Caco-2 (cell line): ENCODE measurements at regions not wholly inside any gene's neighbourhood (a gene's known extent, or its start where the extent isn't known, plus 50 kb on each side); places are given as distances from the start of the nearest gene placed in this dataset.

ENCODE experiments used
- BruUV-seq: library from RNA; stranded (reverse); fragments of 400-500 nt; replicated peaks from 2 replicates; lab custom pipeline; 2021; lab: Mats Ljungman, UMichigan
- CTCF ChIA-PET: fragments of 300-600 bp; sonication (Branson Sonifier 250); formaldehyde crosslinking; loops from one replicate; lab custom pipeline; 2022; ENCODE audit warnings: antibody characterized with exemption; lab: Charles Lee
- POLR2A ChIA-PET: fragments of 300-600 bp; sonication (Branson Sonifier 250); formaldehyde crosslinking; loops from one replicate; lab custom pipeline; 2022; ENCODE audit warnings: antibody characterized with exemption; lab: Charles Lee
- DNase-seq, 2 experiments: peaks; one replicate each; pipeline versions ENCODE4 v3.0.0 to v3.0.0-alpha.2; 2020 to 2022
- H3K27me3 ChIP-seq: replicated peaks from 2 replicates; pipeline ENCODE4 v1.6.0; 2011; ENCODE audit warnings: low read length; ENCODE audit not compliant: control insufficient read depth, insufficient read depth
- H3K36me3 ChIP-seq: 2 replicates; pipeline ENCODE4 v1.5.1; 2011; ENCODE audit warnings: low read length; ENCODE audit not compliant: control insufficient read depth, insufficient read depth
- H3K4me1 ChIP-seq: fragments of 250-450 bp; sonication (Bioruptor Pico); 2 replicates; pipeline ENCODE4 v1.5.1; 2020; ENCODE audit warnings: mild to moderate bottlenecking
- H3K4me3 ChIP-seq: 2 replicates; pipeline ENCODE4 v1.5.1; 2011; ENCODE audit warnings: low read depth, mild to moderate bottlenecking, control low read depth, low read length
- H3K9me3 ChIP-seq: fragments of 250-450 bp; sonication (Bioruptor Pico); 2 replicates; pipeline ENCODE4 v1.5.1; 2020; ENCODE audit warnings: mild to moderate bottlenecking, moderate library complexity
- H3K27ac Mint-ChIP-seq: one replicate; pipeline ENCODE4 v1.8.0; 2022; ENCODE audit warnings: mixed read lengths; ENCODE audit not compliant: unreplicated experiment
- H3K27me3 Mint-ChIP-seq: one replicate; pipeline ENCODE4 v1.8.0; 2022; ENCODE audit warnings: mixed read lengths; ENCODE audit not compliant: insufficient read depth, unreplicated experiment
- H3K36me3 Mint-ChIP-seq: one replicate; pipeline ENCODE4 v1.8.0; 2022; ENCODE audit warnings: mild to moderate bottlenecking, mixed read lengths; ENCODE audit not compliant: insufficient read depth, unreplicated experiment
- H3K4me1 Mint-ChIP-seq: one replicate; pipeline ENCODE4 v1.8.0; 2022; ENCODE audit warnings: low read depth, mixed read lengths; ENCODE audit not compliant: unreplicated experiment
- H3K4me3 Mint-ChIP-seq: one replicate; pipeline ENCODE4 v1.8.0; 2022; ENCODE audit warnings: mild to moderate bottlenecking, moderate library complexity, mixed read lengths; ENCODE audit not compliant: unreplicated experiment
- H3K9me3 Mint-ChIP-seq: one replicate; pipeline ENCODE4 v1.8.0; 2022; ENCODE audit warnings: mixed read lengths; ENCODE audit not compliant: unreplicated experiment
- intact Hi-C: fragments of 100-400 bp; cut with micrococcal nuclease; formaldehyde crosslinking; loops from one replicate; pipeline ENCODE4 v1.10.0; 2022; ENCODE audit not compliant: unreplicated experiment
- TF ChIP-seq, protein P1 (sequence below), 2 experiments: fragments of 200-600 bp in 1 of 2; IDR thresholded peaks; 1 replicate in 1 of 2; 2 replicates in 1 of 2; pipeline versions ENCODE4 v1.5.1 to v1.8.0; 2011 to 2022; ENCODE audit warnings: antibody characterized with exemption in 1 of 2, control low read depth in 1 of 2, inconsistent platforms in 1 of 2, low read depth in 1 of 2, low read length in 1 of 2, mild to moderate bottlenecking in 1 of 2, moderate library complexity in 1 of 2; ENCODE audit not compliant: insufficient read depth in 1 of 2, severe bottlenecking in 1 of 2, unreplicated experiment in 1 of 2

DNA sequence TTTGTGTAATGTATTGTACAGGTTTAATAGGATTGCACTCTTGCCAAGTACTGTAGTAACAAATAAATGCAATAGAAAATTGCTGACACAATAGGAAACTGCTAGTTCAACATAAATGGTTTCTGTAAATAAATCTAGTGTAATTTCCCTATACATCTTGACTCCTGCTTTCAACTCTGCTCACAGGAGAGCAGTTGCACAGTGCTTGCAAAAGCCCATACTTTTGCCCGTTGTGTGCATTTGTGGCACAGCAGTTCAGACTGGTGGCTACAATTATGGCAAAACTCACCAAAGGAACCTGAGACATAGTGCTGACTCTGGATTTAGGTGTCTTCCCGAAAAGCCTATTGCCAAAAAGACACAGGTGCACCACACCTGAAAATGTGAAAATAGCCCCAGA, 953.3 kb upstream of the SLC35B3 start:
- TF ChIP-seq, protein P1, sequence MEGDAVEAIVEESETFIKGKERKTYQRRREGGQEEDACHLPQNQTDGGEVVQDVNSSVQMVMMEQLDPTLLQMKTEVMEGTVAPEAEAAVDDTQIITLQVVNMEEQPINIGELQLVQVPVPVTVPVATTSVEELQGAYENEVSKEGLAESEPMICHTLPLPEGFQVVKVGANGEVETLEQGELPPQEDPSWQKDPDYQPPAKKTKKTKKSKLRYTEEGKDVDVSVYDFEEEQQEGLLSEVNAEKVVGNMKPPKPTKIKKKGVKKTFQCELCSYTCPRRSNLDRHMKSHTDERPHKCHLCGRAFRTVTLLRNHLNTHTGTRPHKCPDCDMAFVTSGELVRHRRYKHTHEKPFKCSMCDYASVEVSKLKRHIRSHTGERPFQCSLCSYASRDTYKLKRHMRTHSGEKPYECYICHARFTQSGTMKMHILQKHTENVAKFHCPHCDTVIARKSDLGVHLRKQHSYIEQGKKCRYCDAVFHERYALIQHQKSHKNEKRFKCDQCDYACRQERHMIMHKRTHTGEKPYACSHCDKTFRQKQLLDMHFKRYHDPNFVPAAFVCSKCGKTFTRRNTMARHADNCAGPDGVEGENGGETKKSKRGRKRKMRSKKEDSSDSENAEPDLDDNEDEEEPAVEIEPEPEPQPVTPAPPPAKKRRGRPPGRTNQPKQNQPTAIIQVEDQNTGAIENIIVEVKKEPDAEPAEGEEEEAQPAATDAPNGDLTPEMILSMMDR (IDR thresholded peaks at IDR 0.05; ENCODE audit: insufficient read depth in 1 of 2, low read depth in 1 of 2, low read length in 1 of 2, severe bottlenecking in 1 of 2, unreplicated experiment in 1 of 2), result no peak
- Histone ChIP-seq H3K9me3 (no peaks in the 10 kb centered on the region), H3K4me1 (no peaks in the 10 kb centered on the region), H3K27me3 (no peaks in the 10 kb centered on the region), H3K36me3 (no peaks in the 10 kb centered on the region), H3K4me3 (no peak overlapping the region)
- Mint-ChIP-seq H3K27ac (no peak overlapping the region), H3K4me1 (no peaks in the 10 kb centered on the region), H3K4me3 (no peak overlapping the region), H3K9me3 (no peaks in the 10 kb centered on the region), H3K27me3 (no peaks in the 10 kb centered on the region), H3K36me3 (no peaks in the 10 kb centered on the region)
- intact Hi-C loops, result no loop called here
- ChIA-PET CTCF (no interaction called here), POLR2A (no interaction called here)
- no peak for DNase-seq
- no TSS peak for BruUV-seq

DNA sequence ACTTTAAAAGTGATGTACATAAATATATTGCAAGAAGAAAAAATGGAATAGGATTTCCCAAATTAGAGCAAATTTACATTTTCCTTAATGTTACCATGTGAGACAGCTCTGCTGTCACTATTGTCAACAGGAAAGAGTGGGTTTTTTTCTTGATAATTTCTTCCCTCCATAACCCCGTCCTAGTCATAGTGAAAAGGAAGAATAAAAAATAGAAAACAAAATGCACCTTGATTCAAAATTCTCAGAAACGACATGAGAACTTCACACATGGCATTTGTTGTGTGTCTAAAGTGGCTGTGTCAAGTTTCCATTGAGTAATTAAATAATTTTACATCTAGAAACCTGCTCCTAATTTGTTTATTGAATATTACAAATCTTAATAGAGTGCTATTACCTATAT, 945.2 kb upstream of the SLC35B3 start:
- Mint-ChIP-seq H3K9me3 (no peaks in the 10 kb centered on the region), H3K4me3 (no peak overlapping the region), H3K36me3 (no peaks in the 10 kb centered on the region), H3K27ac (no peak overlapping the region), H3K4me1 (no peaks in the 10 kb centered on the region), H3K27me3 (no peaks in the 10 kb centered on the region)
- DNase-seq, result no peak
- intact Hi-C loops, result no loop called here
- ChIA-PET POLR2A (no interaction called here), CTCF (no interaction called here)
- TF ChIP-seq, protein P1 (IDR thresholded peaks at IDR 0.05; ENCODE audit: insufficient read depth in 1 of 2, low read depth in 1 of 2, low read length in 1 of 2, severe bottlenecking in 1 of 2, unreplicated experiment in 1 of 2), result no peak
- H3K36me3 ChIP-seq, result no peaks in the 10 kb centered on the region
- BruUV-seq, result no TSS peak
- H3K27me3 ChIP-seq, result no peaks in the 10 kb centered on the region
- H3K4me3 ChIP-seq, result no peak overlapping the region
- no peaks in the 10 kb centered on the region for H3K9me3 ChIP-seq
- H3K4me1 ChIP-seq, result no peaks in the 10 kb centered on the region

DNA sequence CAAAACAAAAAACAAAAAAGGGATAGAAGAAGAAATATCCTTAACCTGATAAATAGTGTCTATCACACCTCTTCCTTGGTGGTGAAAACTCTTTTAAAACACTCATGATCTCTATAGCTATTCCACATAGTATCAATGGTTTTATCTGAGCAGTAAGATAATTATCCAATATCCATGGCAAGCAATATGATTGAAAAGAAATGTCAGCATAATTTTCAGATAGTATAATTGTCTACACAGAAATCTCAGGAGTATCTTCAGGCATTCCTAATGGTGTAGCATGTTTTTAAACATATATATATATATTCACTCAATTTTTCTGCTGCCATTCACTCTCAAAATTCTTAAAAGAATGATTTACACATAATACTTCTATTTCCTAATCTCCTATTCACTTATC, 938.0 kb upstream of the SLC35B3 start:
- BruUV-seq, result no TSS peak
- no peaks in the 10 kb centered on the region for H3K36me3 ChIP-seq
- intact Hi-C loops, result loop anchor here (10.0 kb wide), 1 partner anchor 119 kb away; no protein-coding TSS in a partner anchor
- POLR2A ChIA-PET, result no interaction called here
- no peaks in the 10 kb centered on the region for H3K4me1 Mint-ChIP-seq
- DNase-seq, result no peak
- H3K4me3 Mint-ChIP-seq, result no peak overlapping the region
- no peaks in the 10 kb centered on the region for H3K36me3 Mint-ChIP-seq
- H3K27ac Mint-ChIP-seq, result no peak overlapping the region
- no peaks in the 10 kb centered on the region for H3K27me3 ChIP-seq
- H3K4me3 ChIP-seq, result no peak overlapping the region
- CTCF ChIA-PET, result no interaction called here
- no peaks in the 10 kb centered on the region for H3K9me3 ChIP-seq
- H3K9me3 Mint-ChIP-seq, result no peaks in the 10 kb centered on the region
- H3K4me1 ChIP-seq, result no peaks in the 10 kb centered on the region
- no peaks in the 10 kb centered on the region for H3K27me3 Mint-ChIP-seq
- TF ChIP-seq, protein P1 (IDR thresholded peaks at IDR 0.05; ENCODE audit: insufficient read depth in 1 of 2, low read depth in 1 of 2, low read length in 1 of 2, severe bottlenecking in 1 of 2, unreplicated experiment in 1 of 2), result no peak
